WTC11 (cell line): ENCODE measurements at regions not wholly inside any gene's neighbourhood (a gene's known extent, or its start where the extent isn't known, plus 50 kb on each side); places are given as distances from the start of the nearest gene placed in this dataset.

ENCODE experiments used
- ATAC-seq: fragments of 200-7000 bp; cut with Tn5 transposase; 2 replicates; pipeline ENCODE4 v1.10.0; 2021; ENCODE audit warnings: mild to moderate bottlenecking, moderate library complexity
- CTCF ChIA-PET: fragments of 300-600 bp; sonication (Branson Sonifier 250); formaldehyde crosslinking; loops from one replicate; lab custom pipeline; 2021; ENCODE audit warnings: antibody characterized with exemption; lab: Charles Lee
- POLR2A ChIA-PET: fragments of 350-600 bp; sonication (Branson Sonifier 250); formaldehyde crosslinking; loops from one replicate; lab custom pipeline; 2021; ENCODE audit warnings: antibody characterized with exemption; lab: Charles Lee
- DNase-seq: peaks from one replicate; pipeline ENCODE4 v3.0.0; 2021; ENCODE audit warnings: low spot score
- H3K27ac Mint-ChIP-seq: 2 replicates; pipeline ENCODE4 v1.8.0; 2021; ENCODE audit warnings: mixed read lengths
- H3K27me3 Mint-ChIP-seq: 2 replicates; pipeline ENCODE4 v1.8.0; 2021; ENCODE audit warnings: low read depth, mild to moderate bottlenecking, moderate library complexity, mixed read lengths
- H3K36me3 Mint-ChIP-seq: 2 replicates; pipeline ENCODE4 v1.8.0; 2021; ENCODE audit warnings: mixed read lengths
- H3K4me1 Mint-ChIP-seq: 2 replicates; pipeline ENCODE4 v1.8.0; 2022; ENCODE audit warnings: mixed read lengths
- H3K4me3 Mint-ChIP-seq: 2 replicates; pipeline ENCODE4 v1.8.0; 2021; ENCODE audit warnings: mild to moderate bottlenecking, moderate library complexity, mixed read lengths
- H3K9me3 Mint-ChIP-seq: 2 replicates; pipeline ENCODE4 v1.8.0; 2021; ENCODE audit warnings: mixed read lengths
- CREB1 ChIP-seq: sonication (generic); formaldehyde crosslinking; IDR thresholded peaks from 2 replicates; pipeline ENCODE4 v1.8.0; 2023; ENCODE audit warnings: mild to moderate bottlenecking, missing genetic modification reagents
- CREM ChIP-seq: sonication (generic); formaldehyde crosslinking; IDR thresholded peaks from 2 replicates; pipeline ENCODE4 v1.8.1; 2022; ENCODE audit warnings: mild to moderate bottlenecking, missing genetic modification reagents, moderate library complexity
- FOXJ3 ChIP-seq: sonication (generic); formaldehyde crosslinking; IDR thresholded peaks from 2 replicates; pipeline ENCODE4 v1.9.0; 2021; ENCODE audit warnings: missing genetic modification reagents, mild to moderate bottlenecking, borderline replicate concordance
- FOXK1 ChIP-seq: sonication (generic); formaldehyde crosslinking; IDR thresholded peaks from 2 replicates; pipeline ENCODE4 v1.8.0; 2022; ENCODE audit warnings: mild to moderate bottlenecking, moderate library complexity, missing genetic modification reagents
- GABPB1 ChIP-seq: sonication (generic); formaldehyde crosslinking; IDR thresholded peaks from 2 replicates; pipeline ENCODE4 v1.8.1; 2023; ENCODE audit warnings: mild to moderate bottlenecking, missing genetic modification reagents
- NFATC4 ChIP-seq: fragments of 250-450 bp; sonication (Bioruptor Pico); IDR thresholded peaks from 2 replicates; pipeline ENCODE4 v1.9.0; 2021; ENCODE audit warnings: mild to moderate bottlenecking
- NR2C2 ChIP-seq: sonication (generic); formaldehyde crosslinking; IDR thresholded peaks from 2 replicates; pipeline ENCODE4 v1.8.0; 2022; ENCODE audit warnings: mild to moderate bottlenecking, missing genetic modification reagents
- OVOL2 ChIP-seq: fragments of 250-450 bp; sonication (Bioruptor Pico); IDR thresholded peaks from 2 replicates; pipeline ENCODE4 v1.9.0; 2021; ENCODE audit warnings: mild to moderate bottlenecking, borderline replicate concordance
- RORB ChIP-seq: fragments of 250-450 bp; sonication (Bioruptor Pico); IDR thresholded peaks from 2 replicates; pipeline ENCODE4 v1.9.0; 2021; ENCODE audit warnings: mild to moderate bottlenecking
- SMAD4 ChIP-seq: sonication (generic); formaldehyde crosslinking; IDR thresholded peaks from 2 replicates; pipeline ENCODE4 v1.8.0; 2022; ENCODE audit warnings: mild to moderate bottlenecking, missing genetic modification reagents
- SP1 ChIP-seq: sonication (generic); formaldehyde crosslinking; conservative IDR thresholded peaks from 2 replicates; pipeline ENCODE4 v1.8.1; 2022; ENCODE audit warnings: missing genetic modification reagents
- STAT6 ChIP-seq: sonication (generic); formaldehyde crosslinking; conservative IDR thresholded peaks from 2 replicates; pipeline ENCODE4 v1.8.1; 2023; ENCODE audit warnings: mild to moderate bottlenecking, low read depth, missing genetic modification reagents, moderate library complexity
- USF1 ChIP-seq: sonication (generic); formaldehyde crosslinking; IDR thresholded peaks from 2 replicates; pipeline ENCODE4 v1.8.0; 2022; ENCODE audit warnings: mild to moderate bottlenecking, missing genetic modification reagents
- ZMAT4 ChIP-seq: fragments of 250-450 bp; sonication (Bioruptor Pico); IDR thresholded peaks from 2 replicates; pipeline ENCODE4 v1.9.0; 2021; ENCODE audit warnings: mild to moderate bottlenecking
- ZNF317 ChIP-seq: sonication (generic); formaldehyde crosslinking; IDR thresholded peaks from 2 replicates; pipeline ENCODE4 v1.8.1; 2023; ENCODE audit warnings: low read depth, mild to moderate bottlenecking, moderate library complexity, missing genetic modification reagents, borderline replicate concordance
- TF ChIP-seq, protein P1 (sequence below): sonication (generic); formaldehyde crosslinking; IDR thresholded peaks from 2 replicates; pipeline ENCODE4 v1.8.1; 2023; ENCODE audit warnings: mild to moderate bottlenecking, missing genetic modification reagents, borderline replicate concordance
- TF ChIP-seq, protein P2 (sequence below): sonication (generic); formaldehyde crosslinking; IDR thresholded peaks from 2 replicates; pipeline ENCODE4 v1.8.0; 2022; ENCODE audit warnings: mild to moderate bottlenecking, missing genetic modification reagents
- TF ChIP-seq, protein P3 (sequence below): fragments of 250-450 bp; sonication (Bioruptor Pico); IDR thresholded peaks from 2 replicates; pipeline ENCODE4 v1.9.0; 2021; ENCODE audit warnings: mild to moderate bottlenecking, borderline replicate concordance
- TF ChIP-seq, protein P4 (sequence below): fragments of 250-450 bp; sonication (Bioruptor Pico); conservative IDR thresholded peaks from 2 replicates; pipeline ENCODE4 v1.9.0; 2021; ENCODE audit warnings: mild to moderate bottlenecking

GRCh38 chr5:145294331-145294730 lies 540.8 kb downstream of the PRELID2 start:
- Mint-ChIP-seq H3K4me1 (peaks cover 4% of the 10 kb centered on the region; the same call in 1 of the 2 replicates), H3K27ac (no peak overlapping the region)
- TF ChIP-seq ZMAT4 (CRISPR knock-in tag), result no peak
- TF ChIP-seq CREM (CRISPR knock-in tag), result no peak
- TF ChIP-seq ZNF317 (CRISPR knock-in tag), result no peak
- no peak for TF ChIP-seq GABPB1 (CRISPR knock-in tag)
- TF ChIP-seq FOXJ3, result no peak
- TF ChIP-seq STAT6, result no peak
- no peak for TF ChIP-seq NR2C2 (CRISPR knock-in tag)
- no peak for TF ChIP-seq SP1 (CRISPR knock-in tag)
- no peak for TF ChIP-seq FOXK1
- TF ChIP-seq RORB (CRISPR knock-in tag), result no peak
- TF ChIP-seq, protein P1, sequence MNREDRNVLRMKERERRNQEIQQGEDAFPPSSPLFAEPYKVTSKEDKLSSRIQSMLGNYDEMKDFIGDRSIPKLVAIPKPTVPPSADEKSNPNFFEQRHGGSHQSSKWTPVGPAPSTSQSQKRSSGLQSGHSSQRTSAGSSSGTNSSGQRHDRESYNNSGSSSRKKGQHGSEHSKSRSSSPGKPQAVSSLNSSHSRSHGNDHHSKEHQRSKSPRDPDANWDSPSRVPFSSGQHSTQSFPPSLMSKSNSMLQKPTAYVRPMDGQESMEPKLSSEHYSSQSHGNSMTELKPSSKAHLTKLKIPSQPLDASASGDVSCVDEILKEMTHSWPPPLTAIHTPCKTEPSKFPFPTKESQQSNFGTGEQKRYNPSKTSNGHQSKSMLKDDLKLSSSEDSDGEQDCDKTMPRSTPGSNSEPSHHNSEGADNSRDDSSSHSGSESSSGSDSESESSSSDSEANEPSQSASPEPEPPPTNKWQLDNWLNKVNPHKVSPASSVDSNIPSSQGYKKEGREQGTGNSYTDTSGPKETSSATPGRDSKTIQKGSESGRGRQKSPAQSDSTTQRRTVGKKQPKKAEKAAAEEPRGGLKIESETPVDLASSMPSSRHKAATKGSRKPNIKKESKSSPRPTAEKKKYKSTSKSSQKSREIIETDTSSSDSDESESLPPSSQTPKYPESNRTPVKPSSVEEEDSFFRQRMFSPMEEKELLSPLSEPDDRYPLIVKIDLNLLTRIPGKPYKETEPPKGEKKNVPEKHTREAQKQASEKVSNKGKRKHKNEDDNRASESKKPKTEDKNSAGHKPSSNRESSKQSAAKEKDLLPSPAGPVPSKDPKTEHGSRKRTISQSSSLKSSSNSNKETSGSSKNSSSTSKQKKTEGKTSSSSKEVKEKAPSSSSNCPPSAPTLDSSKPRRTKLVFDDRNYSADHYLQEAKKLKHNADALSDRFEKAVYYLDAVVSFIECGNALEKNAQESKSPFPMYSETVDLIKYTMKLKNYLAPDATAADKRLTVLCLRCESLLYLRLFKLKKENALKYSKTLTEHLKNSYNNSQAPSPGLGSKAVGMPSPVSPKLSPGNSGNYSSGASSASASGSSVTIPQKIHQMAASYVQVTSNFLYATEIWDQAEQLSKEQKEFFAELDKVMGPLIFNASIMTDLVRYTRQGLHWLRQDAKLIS, result no peak
- TF ChIP-seq, protein P2, sequence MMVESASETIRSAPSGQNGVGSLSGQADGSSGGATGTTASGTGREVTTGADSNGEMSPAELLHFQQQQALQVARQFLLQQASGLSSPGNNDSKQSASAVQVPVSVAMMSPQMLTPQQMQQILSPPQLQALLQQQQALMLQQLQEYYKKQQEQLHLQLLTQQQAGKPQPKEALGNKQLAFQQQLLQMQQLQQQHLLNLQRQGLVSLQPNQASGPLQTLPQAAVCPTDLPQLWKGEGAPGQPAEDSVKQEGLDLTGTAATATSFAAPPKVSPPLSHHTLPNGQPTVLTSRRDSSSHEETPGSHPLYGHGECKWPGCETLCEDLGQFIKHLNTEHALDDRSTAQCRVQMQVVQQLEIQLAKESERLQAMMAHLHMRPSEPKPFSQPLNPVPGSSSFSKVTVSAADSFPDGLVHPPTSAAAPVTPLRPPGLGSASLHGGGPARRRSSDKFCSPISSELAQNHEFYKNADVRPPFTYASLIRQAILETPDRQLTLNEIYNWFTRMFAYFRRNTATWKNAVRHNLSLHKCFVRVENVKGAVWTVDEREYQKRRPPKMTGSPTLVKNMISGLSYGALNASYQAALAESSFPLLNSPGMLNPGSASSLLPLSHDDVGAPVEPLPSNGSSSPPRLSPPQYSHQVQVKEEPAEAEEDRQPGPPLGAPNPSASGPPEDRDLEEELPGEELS (CRISPR knock-in tag), result no peak
- TF ChIP-seq, protein P3, sequence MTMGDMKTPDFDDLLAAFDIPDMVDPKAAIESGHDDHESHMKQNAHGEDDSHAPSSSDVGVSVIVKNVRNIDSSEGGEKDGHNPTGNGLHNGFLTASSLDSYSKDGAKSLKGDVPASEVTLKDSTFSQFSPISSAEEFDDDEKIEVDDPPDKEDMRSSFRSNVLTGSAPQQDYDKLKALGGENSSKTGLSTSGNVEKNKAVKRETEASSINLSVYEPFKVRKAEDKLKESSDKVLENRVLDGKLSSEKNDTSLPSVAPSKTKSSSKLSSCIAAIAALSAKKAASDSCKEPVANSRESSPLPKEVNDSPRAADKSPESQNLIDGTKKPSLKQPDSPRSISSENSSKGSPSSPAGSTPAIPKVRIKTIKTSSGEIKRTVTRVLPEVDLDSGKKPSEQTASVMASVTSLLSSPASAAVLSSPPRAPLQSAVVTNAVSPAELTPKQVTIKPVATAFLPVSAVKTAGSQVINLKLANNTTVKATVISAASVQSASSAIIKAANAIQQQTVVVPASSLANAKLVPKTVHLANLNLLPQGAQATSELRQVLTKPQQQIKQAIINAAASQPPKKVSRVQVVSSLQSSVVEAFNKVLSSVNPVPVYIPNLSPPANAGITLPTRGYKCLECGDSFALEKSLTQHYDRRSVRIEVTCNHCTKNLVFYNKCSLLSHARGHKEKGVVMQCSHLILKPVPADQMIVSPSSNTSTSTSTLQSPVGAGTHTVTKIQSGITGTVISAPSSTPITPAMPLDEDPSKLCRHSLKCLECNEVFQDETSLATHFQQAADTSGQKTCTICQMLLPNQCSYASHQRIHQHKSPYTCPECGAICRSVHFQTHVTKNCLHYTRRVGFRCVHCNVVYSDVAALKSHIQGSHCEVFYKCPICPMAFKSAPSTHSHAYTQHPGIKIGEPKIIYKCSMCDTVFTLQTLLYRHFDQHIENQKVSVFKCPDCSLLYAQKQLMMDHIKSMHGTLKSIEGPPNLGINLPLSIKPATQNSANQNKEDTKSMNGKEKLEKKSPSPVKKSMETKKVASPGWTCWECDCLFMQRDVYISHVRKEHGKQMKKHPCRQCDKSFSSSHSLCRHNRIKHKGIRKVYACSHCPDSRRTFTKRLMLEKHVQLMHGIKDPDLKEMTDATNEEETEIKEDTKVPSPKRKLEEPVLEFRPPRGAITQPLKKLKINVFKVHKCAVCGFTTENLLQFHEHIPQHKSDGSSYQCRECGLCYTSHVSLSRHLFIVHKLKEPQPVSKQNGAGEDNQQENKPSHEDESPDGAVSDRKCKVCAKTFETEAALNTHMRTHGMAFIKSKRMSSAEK (CRISPR knock-in tag), result no peak
- TF ChIP-seq OVOL2 (CRISPR knock-in tag), result no peak
- TF ChIP-seq USF1 (CRISPR knock-in tag), result no peak
- TF ChIP-seq SMAD4 (CRISPR knock-in tag), result no peak
- no peak for TF ChIP-seq NFATC4 (CRISPR knock-in tag)
- no peak for TF ChIP-seq CREB1 (CRISPR knock-in tag)
- TF ChIP-seq, protein P4, sequence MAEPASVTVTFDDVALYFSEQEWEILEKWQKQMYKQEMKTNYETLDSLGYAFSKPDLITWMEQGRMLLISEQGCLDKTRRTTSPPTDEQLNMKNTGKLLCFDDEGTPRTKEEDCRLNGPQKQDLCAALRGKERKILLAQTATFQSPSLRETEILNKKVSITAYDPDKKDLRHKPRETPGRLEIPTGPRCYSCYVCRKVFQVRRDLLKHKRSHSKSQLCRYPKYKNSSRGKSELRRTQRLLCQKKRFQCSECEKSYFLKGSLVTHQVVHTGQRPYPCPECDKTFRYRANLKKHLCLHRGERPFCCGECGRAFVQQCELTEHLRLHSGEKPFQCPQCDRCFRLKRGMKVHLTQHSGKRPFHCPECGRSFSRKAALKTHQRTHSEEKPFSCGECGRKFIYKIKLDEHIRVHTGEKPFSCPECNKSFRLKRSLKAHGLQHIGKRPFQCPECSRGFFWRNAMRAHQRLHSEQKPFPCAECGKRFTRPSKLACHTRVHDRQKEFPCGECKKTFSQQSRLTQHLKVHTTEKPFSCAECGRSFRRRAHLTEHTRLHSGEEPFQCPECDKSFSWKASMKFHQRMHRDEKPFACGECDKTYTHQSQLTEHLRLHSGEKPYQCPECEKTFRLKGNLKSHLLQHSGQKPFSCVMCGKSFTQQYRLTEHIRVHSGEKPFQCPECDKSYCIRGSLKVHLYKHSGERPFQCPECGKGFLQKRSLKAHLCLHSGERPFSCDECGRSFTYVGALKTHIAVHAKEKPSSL, result no peak
- TF ChIP-seq, all 79 proteins: peak for 0
- no peak for ATAC-seq
- CTCF ChIA-PET, result no interaction called here
- no peak for DNase-seq
- Mint-ChIP-seq H3K27me3 (no peaks in the 10 kb centered on the region), H3K9me3 (peaks cover 9% of the 10 kb centered on the region), H3K4me3 (no peak overlapping the region), H3K36me3 (no peaks in the 10 kb centered on the region)
- POLR2A ChIA-PET, result no interaction called here
